GM23338 (cell line): ENCODE measurements at regions not wholly inside any gene's neighbourhood (a gene's known extent, or its start where the extent isn't known, plus 50 kb on each side); places are given as distances from the start of the nearest gene placed in this dataset.

ENCODE experiments used
- CREB1 ChIP-seq: fragments of 250-450 bp; sonication (Bioruptor Pico); IDR thresholded peaks from 2 replicates; pipeline ENCODE4 v1.5.0; 2020; ENCODE audit warnings: low read depth, mild to moderate bottlenecking, moderate library complexity
- CTCF ChIP-seq, 2 experiments: fragments of 200-600 bp in 1 of 2; sonication (generic) in 1 of 2; conservative IDR thresholded peaks; 2 replicates each; pipeline versions ENCODE4 v1.5.1 to v1.6.1; 2016 to 2017; ENCODE audit warnings: antibody characterized with exemption in 2 of 2, low read depth in 2 of 2, mild to moderate bottlenecking in 2 of 2, moderate library complexity in 1 of 2
- EZH2 ChIP-seq: fragments of 200-600 bp; sonication (generic); IDR thresholded peaks from one replicate; pipeline ENCODE4 v1.8.0; 2017; ENCODE audit warnings: antibody characterized with exemption, mild to moderate bottlenecking, low read depth; ENCODE audit not compliant: unreplicated experiment
- EZH2phosphoT487 ChIP-seq: fragments of 200-600 bp; sonication (generic); IDR thresholded peaks from one replicate; pipeline ENCODE4 v1.8.1; 2018; ENCODE audit warnings: antibody characterized with exemption; ENCODE audit not compliant: unreplicated experiment
- POLR2AphosphoS5 ChIP-seq: IDR thresholded peaks from 2 replicates; pipeline ENCODE4 v1.6.1; 2016; ENCODE audit warnings: antibody characterized with exemption, low read depth
- REST ChIP-seq: IDR thresholded peaks from one replicate; pipeline ENCODE4 v1.6.1; 2018; ENCODE audit warnings: antibody characterized with exemption; ENCODE audit not compliant: unreplicated experiment
- STAT1 ChIP-seq: IDR thresholded peaks from one replicate; pipeline ENCODE4 v1.6.1; 2016; ENCODE audit warnings: antibody characterized with exemption; ENCODE audit not compliant: unreplicated experiment
- ZNF331 ChIP-seq: fragments of 250-450 bp; sonication (Bioruptor Pico); IDR thresholded peaks from 2 replicates; pipeline ENCODE4 v1.5.0; 2020; ENCODE audit warnings: low read depth, mild to moderate bottlenecking, moderate library complexity

DNA sequence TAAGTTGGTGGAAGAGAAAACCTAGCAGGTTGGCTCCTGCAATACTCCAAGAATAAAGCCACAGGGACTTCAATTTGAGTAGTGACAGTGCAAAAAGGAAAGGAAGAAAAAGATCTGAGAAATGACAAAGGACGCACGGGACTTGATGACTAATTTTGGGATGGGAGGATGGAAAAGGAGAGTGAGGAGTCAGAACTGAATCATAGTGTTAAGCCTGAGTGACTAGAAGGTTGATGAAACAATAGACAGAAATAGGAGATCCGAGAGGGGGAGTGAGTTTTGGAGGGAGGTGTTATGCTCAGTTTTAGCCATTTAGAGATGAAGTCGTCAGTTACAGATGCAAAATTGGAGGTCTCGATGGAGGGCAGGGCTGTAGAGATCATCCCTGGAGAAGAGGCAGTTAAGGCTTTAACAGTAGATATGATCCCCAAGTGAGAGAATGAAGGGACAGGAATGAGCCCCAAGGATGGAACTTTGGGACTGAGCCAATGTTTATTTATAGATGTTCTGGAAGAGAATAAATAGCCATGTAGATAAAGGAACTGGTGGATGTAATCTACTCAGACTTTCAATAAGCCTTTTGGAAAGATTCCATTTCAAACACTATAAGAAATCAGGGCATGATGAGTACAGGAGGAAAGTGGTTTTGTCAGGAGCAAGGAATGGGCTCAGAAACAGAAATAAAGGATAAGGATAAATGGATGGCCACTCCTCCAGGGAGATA, 108.9 kb upstream of the NCAM1 start:
- TF ChIP-seq EZH2phosphoT487 (no peak), REST (no peak), CTCF (conservative IDR thresholded peaks at IDR 0.05; ENCODE audit: low read depth in 2 of 2) (no peak), POLR2AphosphoS5 (no peak), EZH2 (no peak), CREB1 (CRISPR knock-in tag) (no peak), STAT1 (no peak), ZNF331 (CRISPR knock-in tag) (no peak)
